Amniotic epithelial cell (primary cell): ENCODE measurements at regions not wholly inside any gene's neighbourhood (a gene's known extent, or its start where the extent isn't known, plus 50 kb on each side); places are given as distances from the start of the nearest gene placed in this dataset.
"Not testable (repeated sequence)": the region's sequence is repeated elsewhere in the genome, so short reads cannot be mapped to it uniquely, and the experiment has no call there.

ENCODE experiments used
- DNase-seq: peaks from one replicate; pipeline ENCODE4 v3.0.0-alpha.2; 2010; ENCODE audit warnings: low read depth

GRCh38 chr10:16116404-16117304 lies 256.3 kb upstream of the MINDY3 start:
- peak; percentile 1 for DNase-seq

DNA sequence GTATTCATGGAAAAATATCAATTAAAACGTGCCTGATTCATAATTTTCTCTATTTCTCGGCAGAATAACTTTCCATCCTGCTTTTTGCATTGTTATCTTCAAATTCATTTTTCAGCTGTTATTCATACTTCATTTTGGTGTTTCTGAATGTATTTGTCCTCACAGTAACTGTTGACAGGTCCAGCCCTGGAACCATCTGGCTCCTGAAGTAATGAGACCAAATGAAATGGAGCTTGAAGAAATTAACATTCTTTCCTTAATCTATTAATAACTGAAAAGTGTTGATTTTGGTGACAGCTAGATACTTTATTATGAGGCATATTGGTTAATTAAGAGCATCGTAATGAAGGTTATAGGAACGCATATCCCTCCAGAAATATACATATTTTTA lies 257.0 kb upstream of the MINDY3 start:
- DNase-seq: no peak

DNA sequence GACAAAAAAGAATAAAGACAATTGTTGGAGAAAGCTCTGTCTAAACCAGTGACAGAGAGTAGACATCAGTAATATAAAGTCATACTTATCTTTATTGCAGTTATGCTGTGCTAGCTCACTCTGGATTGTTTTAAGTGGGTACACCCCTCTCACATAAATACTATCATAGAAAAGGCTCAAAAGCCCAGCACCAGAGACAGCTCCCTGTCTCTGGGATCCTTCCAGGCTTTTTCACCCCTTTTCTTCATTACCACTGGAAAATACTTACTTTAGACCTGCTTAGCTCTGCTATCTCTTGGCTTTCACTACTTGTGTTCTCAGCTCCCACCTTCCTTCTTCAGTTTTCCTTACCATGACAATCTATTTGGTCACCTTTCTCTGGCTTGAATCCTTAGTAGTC lies 259.1 kb upstream of the MINDY3 start:
- no peak for DNase-seq

- DNase-seq: no peak
These were observed 260.3 kb upstream of the MINDY3 start for GRCh38 chr10:16120563-16120962.

- DNase-seq: no peak
These were observed 281.2 kb upstream of the MINDY3 start for GRCh38 chr10:16141499-16141898.

DNA sequence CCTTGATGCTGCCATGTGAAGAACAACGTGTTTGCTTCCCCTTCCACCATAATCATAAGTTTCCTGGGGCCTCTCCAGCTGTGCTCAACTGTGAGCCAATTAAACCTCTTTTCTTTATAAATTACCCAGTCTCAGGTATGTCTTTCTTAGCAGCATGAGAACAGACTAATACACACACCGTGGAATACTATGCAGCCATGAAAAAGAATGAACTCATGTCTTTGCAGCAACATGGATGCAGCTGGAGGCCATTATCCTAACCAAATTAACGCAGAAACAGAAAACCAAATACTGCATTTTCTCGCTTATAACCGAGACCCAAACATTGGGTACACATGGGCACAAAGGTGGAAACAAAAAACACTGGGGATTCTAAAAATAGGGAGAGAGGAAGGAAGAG lies 286.7 kb upstream of the MINDY3 start:
- DNase-seq: no peak

GRCh38 chr10:16155834-16156233 lies 281.0 kb upstream of the PTER start:
- no peak for DNase-seq

GRCh38 chr10:16156681-16157080 lies 280.1 kb upstream of the PTER start:
- DNase-seq: no peak

DNA sequence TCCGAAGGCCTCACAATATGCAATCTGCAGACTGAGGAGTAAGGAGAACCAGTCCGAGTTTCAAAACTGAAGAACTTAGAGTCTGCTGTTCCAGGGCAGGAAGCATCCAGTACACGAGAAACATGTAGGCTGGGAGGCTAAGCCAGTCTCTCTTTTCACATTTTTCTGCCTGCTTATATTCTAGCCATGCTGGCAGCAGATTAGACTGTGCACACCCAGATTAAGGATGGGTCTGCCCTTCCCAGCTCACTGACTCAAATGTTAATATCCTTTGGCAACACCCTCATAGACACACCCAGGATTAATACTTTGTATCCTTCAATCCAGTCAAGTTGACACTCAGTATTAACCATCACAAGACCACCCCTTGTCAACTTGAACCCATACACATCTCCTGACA lies 271.7 kb upstream of the PTER start:
- not testable (repeated sequence) for DNase-seq

- DNase-seq: no peak
These were observed 254.7 kb upstream of the PTER start for GRCh38 chr10:16182144-16182543.

DNA sequence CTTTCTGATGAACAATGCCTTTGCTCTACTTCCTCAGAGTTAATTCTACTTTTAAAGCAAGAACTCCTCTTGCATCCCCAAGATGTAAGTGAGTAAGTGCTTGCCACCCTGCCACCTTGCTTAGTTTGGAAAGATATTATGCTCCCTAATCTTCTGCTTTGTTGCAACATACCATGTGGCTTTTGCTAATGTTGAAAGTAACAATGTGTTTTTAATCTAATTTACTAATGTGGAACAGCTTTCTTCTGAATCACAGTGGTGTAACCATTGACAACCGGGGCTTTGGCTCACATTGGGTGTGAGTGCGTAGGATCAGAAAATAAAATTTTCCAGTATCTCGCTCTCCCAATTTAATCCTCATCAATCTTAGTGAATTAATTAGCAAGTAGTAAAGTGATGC lies 254.1 kb upstream of the PTER start:
- no peak for DNase-seq

DNA sequence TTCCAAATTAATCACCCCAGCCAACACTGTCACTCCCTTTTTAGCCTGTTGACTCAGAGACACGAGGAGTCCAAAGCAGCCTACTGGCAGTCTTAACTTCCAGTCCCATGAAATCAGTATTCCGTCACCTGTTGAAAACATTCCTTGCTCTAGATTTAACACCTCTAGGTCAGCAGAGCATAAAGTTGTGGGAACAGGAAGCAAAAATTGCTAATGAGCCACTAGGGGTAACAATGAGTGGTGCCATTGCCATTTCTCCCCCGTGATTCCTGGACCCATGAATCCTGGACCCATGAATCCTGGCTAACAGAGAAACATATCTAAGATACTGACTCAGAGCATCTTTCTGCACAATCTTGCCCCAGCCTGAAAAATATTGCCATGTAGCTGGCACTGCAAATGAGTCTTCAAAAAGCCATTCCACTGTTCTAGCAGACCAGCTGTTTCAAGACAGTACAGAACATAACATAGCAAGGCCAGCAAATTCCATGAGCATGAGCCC lies 252.7 kb upstream of the PTER start:
- no peak for DNase-seq

GRCh38 chr10:16184906-16185305 lies 251.9 kb upstream of the PTER start:
- DNase-seq: no peak

GRCh38 chr10:16186564-16186963 lies 250.2 kb upstream of the PTER start:
- no peak for DNase-seq

GRCh38 chr10:16187161-16187560 lies 249.6 kb upstream of the PTER start:
- DNase-seq: no peak

- no peak for DNase-seq
These were observed 244.5 kb upstream of the PTER start for GRCh38 chr10:16192337-16192736.

- no peak for DNase-seq
These were observed 243.6 kb upstream of the PTER start for GRCh38 chr10:16193241-16193640.

DNA sequence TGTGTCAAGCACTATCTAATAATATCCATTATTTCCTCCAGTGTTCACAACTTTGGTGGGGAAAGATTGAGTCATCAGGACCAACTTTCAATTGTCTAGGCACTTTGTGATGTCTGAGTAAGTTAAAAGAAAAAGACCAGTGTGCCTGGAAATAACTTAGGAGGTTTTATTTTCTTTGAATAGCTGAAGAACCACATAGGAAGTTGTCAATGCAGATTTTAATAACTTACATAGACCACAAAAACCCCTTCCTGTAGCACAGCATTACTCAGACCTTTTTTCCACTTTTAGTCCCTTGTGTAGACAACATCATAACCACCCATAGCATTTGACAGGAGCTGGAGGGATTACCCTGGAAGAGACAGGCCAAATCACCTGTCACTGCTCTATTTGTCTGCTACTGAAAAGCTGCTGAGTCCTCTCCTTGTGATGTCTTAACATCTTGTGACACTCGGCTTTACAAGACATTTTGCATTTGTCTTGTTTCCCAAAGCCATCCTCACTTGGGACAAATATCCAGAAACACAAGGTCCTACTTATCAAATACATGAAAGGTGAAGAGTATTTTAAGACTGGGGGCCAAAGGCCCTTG lies 241.5 kb upstream of the PTER start:
- no peak for DNase-seq

GRCh38 chr10:16195894-16196293 lies 240.9 kb upstream of the PTER start:
- no peak for DNase-seq

- no peak for DNase-seq
These were observed 237.6 kb upstream of the PTER start for GRCh38 chr10:16199216-16199615.

DNA sequence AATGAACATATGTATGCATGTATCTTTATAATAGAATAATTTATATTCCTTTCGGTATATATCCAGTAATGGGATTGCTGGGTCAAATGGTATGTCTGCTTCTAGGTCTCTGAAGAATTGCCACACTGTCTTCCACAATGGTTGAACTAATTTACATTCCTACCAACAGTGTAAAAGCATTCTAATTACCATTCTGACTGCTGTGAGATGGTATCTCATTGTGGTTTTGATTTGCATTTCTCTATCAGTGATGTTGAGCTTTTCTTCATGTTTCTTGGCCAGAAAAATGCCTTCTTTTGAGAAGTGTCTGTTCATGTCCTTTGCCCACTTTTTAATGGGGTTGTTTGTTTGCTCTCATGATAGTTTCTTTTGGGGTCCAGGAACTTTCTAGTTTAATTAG lies 213.2 kb upstream of the PTER start:
- DNase-seq: not testable (repeated sequence)

- DNase-seq: no peak
These were observed 209.1 kb upstream of the PTER start for GRCh38 chr10:16227674-16228073.

DNA sequence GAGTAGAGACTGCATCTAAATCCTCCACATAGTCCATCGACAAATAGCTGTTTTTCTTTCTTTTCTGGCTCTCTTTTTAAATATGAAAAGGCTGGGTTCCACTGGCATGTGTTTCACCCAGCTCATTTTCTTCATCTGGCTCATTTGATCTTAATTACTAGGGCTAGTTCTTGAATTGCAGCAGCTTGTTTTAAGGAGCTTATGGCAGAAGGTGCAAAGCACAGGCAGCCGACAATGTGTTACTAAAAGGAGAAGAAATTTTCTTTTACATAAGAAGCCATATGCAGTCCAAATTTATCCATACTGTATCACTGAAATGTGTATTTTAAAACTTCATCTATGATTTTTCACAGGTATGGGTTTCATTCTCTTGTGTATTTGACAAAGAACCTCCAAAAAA lies 205.6 kb upstream of the PTER start:
- no peak for DNase-seq
